Stomach (tissue), 4 donors: ENCODE measurements at regions not wholly inside any gene's neighbourhood (a gene's known extent, or its start where the extent isn't known, plus 50 kb on each side); places are given as distances from the start of the nearest gene placed in this dataset.

Experiments used
- CTCF ChIP-seq, 7 experiments: fragments of 450-650 bp in 4 of 7; fragments of 200-600 bp in 3 of 7; sonication (generic) in 3 of 7; IDR thresholded peaks; one replicate each; pipeline ENCODE4 v1.5.1; 2016 to 2019; ENCODE audit warnings: antibody characterized with exemption in 7 of 7, control low read depth in 2 of 7, mild to moderate bottlenecking in 1 of 7
- EP300 ChIP-seq: sonication (generic); formaldehyde crosslinking; IDR thresholded peaks from one replicate; pipeline ENCODE4 v1.6.1; 2017; ENCODE audit warnings: antibody characterized with exemption
- POLR2A ChIP-seq, 4 donors: fragments of 450-650 bp; IDR thresholded peaks; one replicate each; pipeline ENCODE4 v1.6.1; 2016; ENCODE audit warnings: antibody characterized with exemption in 4 of 4, control low read depth in 2 of 4, mild to moderate bottlenecking in 1 of 4, moderate library complexity in 1 of 4
- POLR2AphosphoS5 ChIP-seq, 3 donors: sonication (generic); formaldehyde crosslinking; IDR thresholded peaks; one replicate each; pipeline ENCODE4 v1.6.1; 2016; ENCODE audit warnings: antibody characterized with exemption in 3 of 3

DNA sequence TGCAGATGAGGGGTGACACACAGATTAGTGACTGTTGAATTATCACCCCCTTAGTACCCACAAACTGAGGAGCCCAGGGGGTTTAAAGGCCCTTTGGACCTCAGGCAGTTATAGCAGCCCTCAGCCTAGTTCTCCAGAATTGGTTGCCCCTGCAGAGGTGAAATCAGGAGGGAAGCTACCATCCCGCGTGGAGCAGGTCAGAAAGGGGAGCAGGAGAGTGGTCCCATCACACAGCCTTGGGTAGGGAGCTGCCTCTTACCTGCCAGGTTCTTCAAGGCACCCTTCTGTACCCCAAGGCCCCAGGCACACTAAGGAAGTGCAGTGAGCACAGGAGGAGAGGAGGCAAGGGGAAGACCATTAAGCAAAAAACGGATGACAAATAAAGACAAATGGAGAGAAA lies 121.2 kb upstream of the TNR start:
- TF ChIP-seq EP300 (no peak), CTCF (IDR thresholded peaks at IDR 0.05) (no peak), POLR2AphosphoS5 (IDR thresholded peaks at IDR 0.05) (no peak), POLR2A (IDR thresholded peaks at IDR 0.05) (no peak)
